G401 (cell line): ENCODE measurements at regions not wholly inside any gene's neighbourhood (a gene's known extent, or its start where the extent isn't known, plus 50 kb on each side); places are given as distances from the start of the nearest gene placed in this dataset.
"Not testable (repeated sequence)": the region's sequence is repeated elsewhere in the genome, so short reads cannot be mapped to it uniquely, and the experiment has no call there.

Experiments used
- DNase-seq: peaks from one replicate; pipeline ENCODE4 v3.0.0-alpha.2; 2015; ENCODE audit warnings: low spot score
- in situ Hi-C: cut with HindIII; loops from 2 replicates; pipeline ENCODE4 v1.10.0; 2016; ENCODE audit warnings: low sequenced_read_pairs, mixed read lengths

DNA sequence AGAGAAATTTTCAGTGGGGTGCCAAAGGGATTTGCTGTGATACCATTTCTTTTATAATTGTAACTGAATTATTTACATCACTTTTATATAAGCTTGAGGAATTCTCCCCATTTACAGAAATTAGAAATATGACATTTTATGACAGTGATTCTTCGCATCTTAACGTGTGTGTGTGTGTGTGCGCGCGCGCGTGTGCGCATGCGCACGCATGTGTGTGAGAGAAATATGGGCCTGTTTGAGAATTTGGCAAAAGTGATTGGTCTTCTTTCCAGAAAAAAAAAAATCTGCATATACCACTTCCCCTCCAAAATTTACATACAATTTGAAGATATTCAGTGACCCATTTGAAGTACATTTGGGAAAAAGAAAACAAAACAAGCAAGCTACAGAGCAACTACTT lies 190.7 kb upstream of the PDE4D start:
- in situ Hi-C loops: no loop called here
- no peak for DNase-seq

DNA sequence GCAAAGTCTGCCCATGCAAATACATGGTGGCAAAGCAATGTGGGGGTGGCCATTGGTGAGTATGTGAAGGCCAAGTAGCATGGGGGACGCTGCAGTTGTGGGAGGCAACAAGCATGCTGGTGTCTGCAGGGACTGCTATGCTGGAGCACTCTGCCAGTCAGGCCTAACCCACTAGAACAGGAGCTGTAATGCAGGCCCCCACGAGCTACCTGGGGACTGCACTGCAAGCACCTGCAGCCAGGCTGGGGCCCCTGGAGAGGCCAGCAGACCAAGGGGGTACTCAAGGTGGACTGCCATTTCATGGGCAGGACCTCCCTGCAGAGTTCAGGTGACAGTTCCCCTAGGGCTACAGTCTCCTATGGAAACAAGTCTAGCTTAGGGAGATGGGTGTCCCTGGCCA lies 183.8 kb upstream of the PDE4D start:
- no peak for DNase-seq
- in situ Hi-C loops: no loop called here

DNA sequence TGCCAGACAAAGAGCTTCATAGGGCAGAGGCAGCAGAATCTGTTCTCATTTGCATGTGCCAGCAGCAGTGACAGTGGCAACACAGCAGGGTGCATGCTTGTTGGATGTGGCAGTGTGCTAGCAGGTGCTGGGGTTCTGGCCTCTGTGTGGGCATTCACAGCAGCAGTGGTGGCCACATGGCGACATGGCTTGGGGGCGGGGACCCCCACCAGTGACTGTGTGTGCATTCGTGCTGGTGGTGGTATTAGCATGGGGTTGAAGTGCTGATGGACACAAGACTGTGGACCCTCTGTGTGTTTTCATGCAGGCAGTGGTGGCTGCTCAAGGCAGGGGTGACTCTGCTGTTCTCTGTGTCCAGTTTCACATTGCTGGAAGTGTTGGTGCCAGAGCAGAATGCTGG lies 183.2 kb upstream of the PDE4D start:
- DNase-seq: no peak

DNA sequence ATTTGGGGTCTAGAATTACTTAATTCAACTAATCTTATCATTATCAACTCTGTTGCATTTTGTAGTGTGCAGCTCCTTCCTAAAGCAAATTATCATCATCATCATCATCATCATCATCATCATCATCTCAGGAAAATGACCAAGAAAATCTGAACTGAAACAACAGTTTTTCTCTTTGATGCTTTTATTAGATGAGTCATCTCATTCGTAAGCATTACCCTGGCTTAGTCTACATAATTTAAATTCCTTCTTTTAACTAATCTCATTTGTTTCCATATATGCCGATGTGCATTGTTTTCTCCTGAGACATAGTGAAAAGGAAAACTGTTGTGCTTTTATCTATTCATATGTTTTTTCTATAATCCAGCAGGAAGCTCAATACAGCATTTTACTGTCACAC lies 173.0 kb upstream of the PDE4D start:
- in situ Hi-C loops: no loop called here
- DNase-seq: no peak

More for the DNA sequence above, 183.2 kb upstream of the PDE4D start:
- in situ Hi-C loops: no loop called here

DNA sequence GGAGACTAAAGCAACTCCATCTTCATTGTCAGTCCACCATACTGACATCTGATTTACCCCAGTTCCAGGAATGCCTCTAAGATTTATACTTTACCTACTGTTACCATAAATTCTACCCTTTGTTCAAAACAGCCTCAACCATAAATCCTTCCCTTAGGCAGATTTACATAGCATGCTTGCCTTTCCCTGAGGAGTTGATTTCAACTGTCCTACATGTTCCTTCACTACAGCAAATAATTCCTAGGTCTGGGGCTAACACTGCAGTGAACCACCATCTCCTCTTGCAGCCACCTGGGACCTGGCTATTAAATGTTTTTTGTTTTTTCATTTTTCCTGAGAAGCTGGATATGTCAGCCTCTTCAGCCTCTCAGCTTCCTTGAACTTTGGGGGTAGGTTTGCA lies 166.9 kb upstream of the PDE4D start:
- in situ Hi-C loops: no loop called here
- DNase-seq: no peak

DNA sequence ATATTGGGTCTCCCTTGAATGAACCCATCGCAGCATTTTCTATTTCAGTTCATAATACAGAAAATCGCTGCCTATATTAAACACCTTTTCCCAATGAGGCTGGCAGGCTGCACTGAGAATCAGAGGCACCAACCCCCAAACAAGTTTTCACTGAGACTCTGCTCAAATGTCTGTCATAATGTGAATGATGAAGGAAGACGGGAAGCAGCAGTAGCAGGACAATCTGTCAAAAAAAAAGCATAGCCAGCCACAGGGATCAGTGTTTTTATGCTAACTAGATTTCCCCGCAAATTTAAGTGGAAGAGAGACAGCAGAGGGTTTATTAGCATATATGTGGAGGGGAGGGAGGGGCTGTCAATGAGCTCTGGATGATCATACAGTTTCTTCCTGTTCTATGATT lies 162.7 kb upstream of the PDE4D start:
- no peak for DNase-seq
- in situ Hi-C loops: no loop called here

DNA sequence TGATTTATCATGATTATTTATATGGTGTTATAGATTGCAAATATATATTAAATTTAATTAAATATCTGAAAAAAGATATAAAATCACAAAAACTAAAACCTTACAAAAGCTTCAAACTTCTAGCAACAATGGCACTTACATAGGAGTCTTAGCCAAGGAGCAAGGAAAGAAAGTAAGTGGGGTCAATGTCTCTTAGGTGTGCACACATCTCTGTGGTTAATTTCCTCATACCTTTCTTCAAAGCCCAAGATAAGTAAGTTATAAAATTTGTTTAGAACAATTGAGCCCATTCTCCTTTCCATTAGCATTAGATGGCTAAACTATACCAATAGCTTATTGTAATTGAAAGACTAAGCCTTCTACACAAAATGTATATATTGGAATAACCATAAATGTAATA lies 161.6 kb upstream of the PDE4D start:
- DNase-seq: no peak
- in situ Hi-C loops: no loop called here

DNA sequence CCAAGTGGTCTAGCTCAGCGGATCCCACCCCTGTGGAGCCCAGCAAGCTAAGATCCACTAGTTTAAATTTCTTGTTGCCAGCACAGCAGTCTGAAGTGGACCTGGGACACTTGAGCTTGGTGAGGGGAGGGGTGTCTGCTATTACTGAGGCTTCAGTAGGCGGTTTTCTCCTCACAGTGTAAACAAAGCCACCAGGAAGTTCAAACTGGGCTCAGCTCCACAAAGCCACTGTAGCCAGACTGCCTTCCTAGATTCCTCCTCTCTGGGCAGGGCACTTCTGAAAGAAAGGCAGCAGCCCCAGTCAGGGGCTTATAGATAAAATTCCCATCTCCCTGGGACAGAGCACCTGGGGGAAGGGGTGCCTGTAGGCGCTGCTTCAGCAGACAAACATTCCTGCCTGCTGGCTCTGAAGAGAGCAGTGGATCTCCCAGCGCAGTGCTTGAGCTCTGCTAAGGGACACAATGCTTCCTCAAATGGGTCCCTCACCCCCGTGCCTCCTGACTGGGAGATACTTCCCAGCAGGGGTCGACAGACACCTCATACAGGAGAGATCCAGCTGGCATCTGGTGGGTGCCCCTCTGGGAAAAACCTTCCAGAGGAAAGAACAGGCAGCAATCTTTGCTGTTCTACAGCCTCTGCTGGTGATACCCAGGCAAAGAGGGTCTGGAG lies 148.6 kb upstream of the PDE4D start:
- in situ Hi-C loops, DNase-seq: not testable (repeated sequence)

DNA sequence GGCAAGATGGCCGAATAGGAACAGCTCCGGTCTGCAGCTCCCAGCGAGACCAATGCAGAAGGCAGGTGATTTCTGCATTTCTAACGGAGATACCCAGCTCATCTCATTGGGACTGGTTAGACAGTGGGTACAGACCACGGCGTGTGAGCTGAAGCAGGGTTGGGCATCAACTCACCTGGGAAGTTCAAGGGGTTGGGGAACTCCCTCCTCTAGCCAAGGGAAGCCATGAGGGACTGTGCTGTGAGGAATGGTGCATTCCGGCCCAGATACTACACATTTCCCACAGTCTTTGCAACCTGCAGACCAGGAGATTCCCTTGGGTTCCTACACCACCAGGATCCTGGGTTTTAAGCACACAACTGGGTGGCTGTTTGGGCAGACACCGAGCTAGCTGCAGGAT lies 148.0 kb upstream of the PDE4D start:
- in situ Hi-C loops, DNase-seq: not testable (repeated sequence)

DNA sequence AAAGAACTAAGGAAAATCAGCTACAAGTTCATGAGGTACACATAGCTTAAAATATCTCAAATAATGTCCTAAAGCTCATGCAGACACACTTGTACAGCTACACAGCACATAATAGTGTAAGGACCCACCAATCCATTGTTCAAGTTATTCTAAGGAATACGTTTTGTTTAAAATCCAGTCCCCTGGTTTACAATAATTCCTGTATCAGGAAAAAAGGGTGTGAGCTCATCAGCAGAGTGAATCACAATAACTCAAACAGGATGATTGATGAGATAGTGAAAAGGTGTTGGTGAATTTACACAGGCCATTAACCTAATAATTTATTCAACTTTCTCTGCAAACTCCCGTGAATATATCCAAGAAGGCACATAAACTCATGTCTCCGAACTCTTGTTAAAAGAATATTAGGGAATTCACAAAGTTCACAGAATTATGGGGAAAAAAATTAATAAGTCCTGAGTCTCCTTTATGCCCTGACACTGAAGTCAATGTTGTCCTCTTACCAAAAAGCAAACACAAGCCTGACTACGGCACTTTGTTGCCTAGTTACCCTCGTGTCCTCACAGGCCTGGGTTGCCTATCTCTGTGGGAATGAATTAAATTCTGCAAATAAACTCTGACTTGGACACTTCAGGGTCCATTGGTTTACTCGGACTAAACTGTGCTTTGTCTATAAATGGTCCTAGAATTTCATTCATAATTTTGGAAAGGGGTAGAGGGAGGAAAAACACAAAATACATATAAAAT lies 142.8 kb upstream of the PDE4D start:
- in situ Hi-C loops: no loop called here

DNA sequence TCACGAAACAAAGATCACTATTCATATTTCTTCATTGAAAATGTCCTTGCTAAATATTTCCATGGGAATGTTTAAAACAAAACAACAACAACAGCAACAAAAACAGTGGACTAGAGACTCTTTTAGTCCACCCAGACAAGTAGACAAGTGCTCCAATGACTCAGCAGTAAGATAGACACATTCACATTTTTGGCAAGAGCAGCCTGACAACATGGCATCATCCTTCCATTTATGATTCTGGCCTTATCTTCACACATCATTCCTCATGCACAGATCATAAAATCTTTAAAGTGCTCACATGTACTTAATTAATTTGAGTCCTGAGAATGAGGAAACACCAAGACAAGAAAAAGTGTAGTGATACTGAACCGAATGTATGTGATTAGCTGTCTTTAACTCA lies 132.6 kb upstream of the PDE4D start:
- DNase-seq: no peak
- in situ Hi-C loops: no loop called here

More for the DNA sequence above, 142.8 kb upstream of the PDE4D start:
- DNase-seq: no peak

DNA sequence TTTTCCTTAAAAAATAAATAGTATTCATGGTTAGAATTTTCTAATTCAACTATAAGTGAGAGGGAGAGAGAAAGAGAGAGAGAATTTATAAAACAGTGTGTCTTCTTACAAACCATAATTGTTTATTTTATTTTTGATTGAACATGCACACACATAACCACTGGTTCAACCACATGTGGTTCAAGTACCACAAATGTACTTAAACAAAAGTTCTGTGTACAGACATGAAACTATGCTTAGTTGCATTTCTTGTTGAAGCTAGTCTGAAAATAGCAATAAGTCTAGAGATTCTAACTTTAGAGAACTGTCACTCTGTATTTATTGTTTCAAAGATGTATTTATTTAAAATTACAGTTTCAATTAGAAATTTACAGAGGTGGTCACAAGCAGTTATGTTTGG lies 130.6 kb upstream of the PDE4D start:
- in situ Hi-C loops: no loop called here
- no peak for DNase-seq

DNA sequence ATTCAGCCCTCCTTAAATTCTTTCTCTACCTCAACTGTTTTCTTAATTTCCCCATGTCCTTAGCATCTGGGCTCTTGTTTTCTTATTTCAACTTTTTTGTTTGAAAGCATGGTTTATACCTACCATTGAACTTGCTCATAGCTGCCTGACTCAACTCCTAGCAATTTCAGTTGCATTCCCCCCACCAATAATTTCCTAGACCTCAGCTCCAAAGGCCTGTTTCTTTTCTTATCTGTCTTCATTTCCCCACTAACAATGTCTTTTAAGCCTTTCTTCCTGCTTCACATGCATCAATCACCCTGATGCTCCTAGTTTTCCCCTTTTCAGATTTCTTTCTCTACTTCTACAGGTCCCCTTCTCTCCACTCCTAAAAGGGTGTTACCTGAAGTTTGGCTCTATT lies 129.7 kb upstream of the PDE4D start:
- DNase-seq: no peak
- in situ Hi-C loops: no loop called here

DNA sequence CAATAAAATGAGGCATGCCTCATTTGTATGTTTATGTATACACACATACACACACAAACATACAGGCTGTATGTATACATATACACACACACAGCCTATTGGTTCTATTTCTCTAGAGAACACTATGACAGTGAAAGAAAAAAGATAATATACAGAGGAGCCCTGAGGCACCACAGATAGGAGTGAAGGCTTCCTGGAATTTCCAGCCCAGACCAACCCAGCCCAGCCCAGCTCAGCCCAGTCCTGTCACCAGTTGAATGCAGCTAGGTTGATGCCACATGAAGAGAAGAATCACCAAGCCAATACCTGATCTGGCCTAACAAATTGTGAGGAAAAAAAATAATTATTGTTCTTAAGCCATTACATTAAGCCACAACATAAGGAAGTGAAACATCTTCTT lies 126.9 kb upstream of the PDE4D start:
- in situ Hi-C loops: no loop called here
- no peak for DNase-seq

DNA sequence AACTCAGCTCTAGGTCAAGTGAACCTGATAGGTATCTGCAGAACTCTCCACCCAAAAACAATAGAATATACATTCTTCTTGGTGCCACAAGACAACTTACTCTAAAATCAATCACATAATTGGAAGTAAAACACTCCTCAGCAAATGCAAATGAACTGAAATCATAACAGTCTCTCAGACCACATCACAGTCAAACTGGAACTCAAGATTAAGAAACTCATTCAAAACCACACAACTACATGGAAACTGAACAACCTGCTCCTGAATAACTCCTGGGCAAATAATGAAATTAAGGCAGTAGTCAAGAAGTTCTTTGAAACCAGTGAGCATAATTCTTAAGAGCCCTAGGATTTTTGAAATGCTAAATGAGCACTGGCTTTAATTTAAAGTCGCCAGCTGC lies 125.4 kb upstream of the PDE4D start:
- DNase-seq, in situ Hi-C loops: not testable (repeated sequence)

DNA sequence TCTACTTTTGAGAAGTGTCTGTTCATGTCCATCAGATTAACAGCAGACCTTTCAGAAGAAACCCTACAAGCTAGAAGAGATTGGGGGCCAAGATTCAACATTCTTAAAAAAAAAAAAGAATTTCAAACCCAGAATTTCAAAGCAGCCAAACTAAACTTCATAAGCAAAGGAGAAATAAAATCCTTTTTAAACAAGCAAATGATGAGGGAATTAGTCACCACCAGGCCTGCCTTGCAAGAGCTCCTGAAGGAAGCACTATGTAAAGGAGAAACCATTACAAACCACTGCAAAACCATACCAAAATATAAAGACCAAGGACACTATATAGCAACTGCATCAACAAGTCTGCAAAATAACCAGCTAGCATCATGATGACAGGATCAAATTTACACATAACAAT lies 124.6 kb upstream of the PDE4D start:
- in situ Hi-C loops: no loop called here
- DNase-seq: no peak

DNA sequence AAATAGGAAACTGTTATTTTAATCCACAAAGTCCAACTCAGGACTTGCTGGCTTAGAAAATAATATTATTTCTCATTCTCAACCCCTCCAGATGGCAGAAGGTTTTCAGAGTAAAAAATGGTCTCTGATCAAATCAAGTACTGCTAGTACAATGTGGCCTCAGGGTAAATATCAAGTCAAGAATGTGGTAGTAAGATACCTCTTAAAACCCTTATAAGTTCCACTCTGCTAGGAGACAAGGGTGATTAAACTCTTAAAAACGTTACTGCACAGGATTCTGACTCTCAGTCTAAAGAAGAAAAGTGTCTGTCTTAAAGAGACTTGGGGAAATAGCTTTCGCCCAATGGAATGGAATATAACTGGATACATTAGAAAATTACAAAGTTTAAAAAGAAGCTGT lies 120.8 kb upstream of the PDE4D start:
- DNase-seq: no peak
- in situ Hi-C loops: no loop called here

DNA sequence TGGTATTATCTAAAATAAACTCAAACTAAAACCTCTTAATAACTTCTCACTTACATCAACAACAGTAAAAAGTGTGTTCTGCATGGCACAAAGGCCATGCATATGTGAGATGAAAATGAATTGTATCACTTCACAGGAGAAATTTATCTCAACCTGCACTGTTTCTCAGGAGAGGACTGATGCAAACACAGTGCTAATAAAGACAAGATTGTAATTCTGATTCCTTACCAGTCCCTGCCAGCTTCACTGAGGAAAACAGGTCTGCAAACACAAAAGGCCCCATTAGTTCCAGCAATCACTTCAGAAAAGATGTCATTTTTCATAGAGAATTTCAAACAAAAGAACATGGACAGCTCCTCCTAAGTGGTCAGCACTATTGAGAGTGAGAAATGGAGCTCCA lies 117.3 kb upstream of the PDE4D start:
- DNase-seq: no peak
- in situ Hi-C loops: no loop called here

DNA sequence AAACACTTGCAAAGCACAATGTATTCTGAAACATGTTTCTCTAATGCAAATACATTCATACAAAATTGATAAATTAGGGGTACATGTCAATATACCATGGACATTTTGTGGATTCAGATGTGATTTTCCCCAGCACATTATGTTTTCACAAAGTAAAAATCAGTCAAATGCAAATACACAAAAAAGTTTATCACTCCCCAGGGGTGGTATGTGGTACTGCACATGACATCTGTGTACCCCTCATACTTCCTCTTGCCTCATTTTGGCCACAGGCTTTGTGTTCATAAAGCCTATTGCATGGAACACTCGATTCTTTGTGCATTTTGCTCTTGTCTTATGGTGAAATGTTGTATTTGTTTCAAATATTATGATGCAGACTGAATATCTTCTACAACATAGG lies 116.8 kb upstream of the PDE4D start:
- DNase-seq: no peak
- in situ Hi-C loops: no loop called here

DNA sequence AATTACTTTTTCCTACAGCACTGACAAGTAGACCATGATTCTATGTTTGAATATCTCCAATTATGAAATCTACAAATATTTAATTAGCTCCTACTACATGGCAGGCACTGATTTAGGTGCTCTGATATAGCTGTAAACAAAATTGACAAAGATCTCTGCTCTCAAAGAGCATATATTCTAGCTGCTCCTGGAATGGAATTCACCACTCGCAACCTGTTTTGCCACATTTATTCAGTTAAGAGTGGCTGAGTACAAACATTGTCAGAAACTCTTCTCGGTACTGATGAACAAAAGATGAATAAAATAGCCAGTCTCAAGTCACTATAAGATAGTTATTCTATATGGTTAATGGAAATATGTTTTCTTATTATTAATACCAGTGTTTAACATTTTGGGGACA lies 114.2 kb upstream of the PDE4D start:
- in situ Hi-C loops: no loop called here

DNA sequence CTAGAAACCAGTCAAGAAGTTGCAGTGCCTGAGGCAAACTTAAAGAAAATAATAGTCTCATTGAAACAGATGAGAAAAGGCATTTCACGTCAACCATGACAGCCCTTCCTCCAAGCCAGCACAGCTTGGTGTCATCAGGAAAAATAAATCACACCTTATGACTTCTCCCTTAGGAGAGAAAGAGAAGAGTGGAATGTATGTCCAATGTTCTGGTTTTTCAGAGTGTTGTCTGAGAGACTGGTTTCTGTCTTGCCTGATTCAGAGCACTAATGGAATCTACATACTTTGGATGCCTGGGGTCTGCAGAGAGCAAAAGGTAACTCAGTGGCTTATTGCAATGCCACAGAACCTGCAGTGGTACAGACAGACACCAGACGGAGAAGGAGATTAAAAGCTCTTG lies 105.5 kb upstream of the PDE4D start:
- DNase-seq: no peak

More for the DNA sequence above, 114.2 kb upstream of the PDE4D start:
- DNase-seq: no peak

More for the DNA sequence above, 105.5 kb upstream of the PDE4D start:
- in situ Hi-C loops: no loop called here
